H9 (cell line): ENCODE measurements at regions not wholly inside any gene's neighbourhood (a gene's known extent, or its start where the extent isn't known, plus 50 kb on each side); places are given as distances from the start of the nearest gene placed in this dataset.

Experiments used
- DNase-seq: peaks from one replicate; pipeline ENCODE4 v3.0.0-alpha.2; 2017
- H2AFZ ChIP-seq: one replicate; pipeline ENCODE4 v1.6.1; 2013; ENCODE audit warnings: mild to moderate bottlenecking, low read length, control low read depth, moderate library complexity
- H2AK5ac ChIP-seq: 2 replicates; pipeline ENCODE4 v1.6.1; 2013; ENCODE audit warnings: low read length, control low read depth, mixed read lengths; ENCODE audit not compliant: insufficient read length
- H2BK120ac ChIP-seq: one replicate; pipeline ENCODE4 v1.6.1; 2013; ENCODE audit warnings: low read depth, mild to moderate bottlenecking, low read length, control low read depth, inconsistent platforms; ENCODE audit not compliant: poor library complexity, severe bottlenecking
- H2BK12ac ChIP-seq: 2 replicates; pipeline ENCODE4 v1.6.1; 2013; ENCODE audit warnings: low read length, control low read depth, mixed read lengths, low read depth; ENCODE audit not compliant: insufficient read length
- H2BK15ac ChIP-seq: 2 replicates; pipeline ENCODE4 v1.6.1; 2013; ENCODE audit warnings: low read depth, low read length, control low read depth
- H2BK20ac ChIP-seq: one replicate; pipeline ENCODE4 v1.6.1; 2013; ENCODE audit warnings: low read depth, mild to moderate bottlenecking, low read length, control low read depth, inconsistent platforms; ENCODE audit not compliant: poor library complexity, severe bottlenecking
- H2BK5ac ChIP-seq: 2 replicates; pipeline ENCODE4 v1.6.1; 2013; ENCODE audit warnings: low read length, control low read depth, mixed read lengths; ENCODE audit not compliant: insufficient read length
- H3K14ac ChIP-seq: 2 replicates; pipeline ENCODE4 v1.6.1; 2013; ENCODE audit warnings: low read length, control low read depth; ENCODE audit not compliant: insufficient read depth
- H3K18ac ChIP-seq: 2 replicates; pipeline ENCODE4 v1.6.1; 2013; ENCODE audit warnings: low read depth, mild to moderate bottlenecking, mixed read lengths, low read length, control low read depth; ENCODE audit not compliant: insufficient read length
- H3K23ac ChIP-seq: 2 replicates; pipeline ENCODE4 v1.6.1; 2013; ENCODE audit warnings: low read length, control low read depth, mixed read lengths, low read depth; ENCODE audit not compliant: insufficient read length
- H3K23me2 ChIP-seq: 2 replicates; pipeline ENCODE4 v1.6.1; 2013; ENCODE audit warnings: low read depth, mild to moderate bottlenecking, mixed read lengths, low read length, control low read depth; ENCODE audit not compliant: insufficient read length, poor library complexity, severe bottlenecking
- H3K27ac ChIP-seq: 2 replicates; pipeline ENCODE4 v1.5.1; 2013; ENCODE audit warnings: low read length, control low read depth, mixed read lengths, low read depth; ENCODE audit not compliant: insufficient read length
- H3K27me3 ChIP-seq: 2 replicates; pipeline ENCODE4 v1.6.1; 2013; ENCODE audit warnings: low read length, control low read depth, inconsistent platforms; ENCODE audit not compliant: insufficient read depth
- H3K4ac ChIP-seq: 2 replicates; pipeline ENCODE4 v1.6.1; 2013; ENCODE audit warnings: low read depth, mild to moderate bottlenecking, control low read depth, inconsistent platforms, low read length, moderate library complexity
- H3K4me1 ChIP-seq: 2 replicates; pipeline ENCODE4 v1.6.1; 2013; ENCODE audit warnings: low read length, control low read depth, inconsistent platforms; ENCODE audit not compliant: insufficient read depth
- H3K4me2 ChIP-seq: 2 replicates; pipeline ENCODE4 v1.6.1; 2013; ENCODE audit warnings: low read length, control low read depth, mixed read lengths; ENCODE audit not compliant: insufficient read length, insufficient read depth
- H3K56ac ChIP-seq: 2 replicates; pipeline ENCODE4 v1.6.1; 2013; ENCODE audit warnings: low read depth, mild to moderate bottlenecking, mixed read lengths, low read length, control low read depth; ENCODE audit not compliant: insufficient read length
- H3K79me1 ChIP-seq: 2 replicates; pipeline ENCODE4 v1.6.1; 2013; ENCODE audit warnings: low read depth, mild to moderate bottlenecking, moderate library complexity, low read length, control low read depth, inconsistent platforms; ENCODE audit not compliant: insufficient read depth, poor library complexity, severe bottlenecking
- H3K79me2 ChIP-seq: 2 replicates; pipeline ENCODE4 v1.6.1; 2013; ENCODE audit warnings: low read length, control low read depth, inconsistent platforms; ENCODE audit not compliant: insufficient read depth
- H3K9ac ChIP-seq: 2 replicates; pipeline ENCODE4 v1.6.1; 2013; ENCODE audit warnings: low read length, control low read depth, mixed read lengths; ENCODE audit not compliant: insufficient read length; ENCODE audit errors: extremely low read depth
- H3K9me3 ChIP-seq: one replicate; pipeline ENCODE4 v1.6.1; 2013; ENCODE audit warnings: low read depth, low read length, inconsistent platforms; ENCODE audit not compliant: control insufficient read depth
- H3T11ph ChIP-seq: one replicate; pipeline ENCODE4 v1.6.1; 2013; ENCODE audit warnings: mild to moderate bottlenecking, low read length, control low read depth, inconsistent platforms
- H4K20me1 ChIP-seq: one replicate; pipeline ENCODE4 v1.6.1; 2013; ENCODE audit not compliant: control insufficient read depth, insufficient read length, insufficient read depth
- H4K5ac ChIP-seq: 2 replicates; pipeline ENCODE4 v1.6.1; 2013; ENCODE audit warnings: low read depth, mild to moderate bottlenecking, mixed read lengths, low read length, control low read depth; ENCODE audit not compliant: insufficient read length
- H4K8ac ChIP-seq: replicated peaks from 2 replicates; pipeline ENCODE4 v1.6.1; 2013; ENCODE audit warnings: low read length, control low read depth, mixed read lengths, low read depth; ENCODE audit not compliant: insufficient read length
- H4K91ac ChIP-seq: 2 replicates; pipeline ENCODE4 v1.6.1; 2013; ENCODE audit warnings: low read depth, mild to moderate bottlenecking, moderate library complexity, mixed read lengths, low read length, control low read depth; ENCODE audit not compliant: insufficient read length
- H3K27ac Mint-ChIP-seq, 3 experiments: 2 replicates in 2 of 3; 3 replicates in 1 of 3; pipeline ENCODE4 v1.8.0; 2020 to 2021; ENCODE audit warnings: mixed read lengths in 3 of 3, mild to moderate bottlenecking in 1 of 3, moderate library complexity in 1 of 3
- H3K27me3 Mint-ChIP-seq: 2 replicates; pipeline ENCODE4 v1.8.0; 2021; ENCODE audit warnings: low read depth, mild to moderate bottlenecking, moderate library complexity, mixed read lengths
- H3K36me3 Mint-ChIP-seq, 3 experiments: 2 replicates in 2 of 3; 3 replicates in 1 of 3; pipeline ENCODE4 v1.8.0; 2020 to 2021; ENCODE audit warnings: low read depth in 3 of 3, mixed read lengths in 3 of 3; ENCODE audit not compliant: insufficient read depth in 1 of 3
- H3K4me1 Mint-ChIP-seq, 2 experiments: 2 replicates each; pipeline ENCODE4 v1.8.0; 2020; ENCODE audit warnings: mixed read lengths in 2 of 2
- H3K4me3 Mint-ChIP-seq, 2 experiments: 2 replicates in 1 of 2; 3 replicates in 1 of 2; pipeline ENCODE4 v1.8.0; 2020 to 2021; ENCODE audit warnings: mild to moderate bottlenecking in 2 of 2, mixed read lengths in 2 of 2, moderate library complexity in 1 of 2
- H3K9me3 Mint-ChIP-seq, 2 experiments: 2 replicates in 1 of 2; 3 replicates in 1 of 2; pipeline ENCODE4 v1.8.0; 2020; ENCODE audit warnings: mild to moderate bottlenecking in 2 of 2, mixed read lengths in 2 of 2, moderate library complexity in 1 of 2
- WGBS: extraction: QIAGEN DNeasy Blood & Tissue Kit; methylation state at CpG from one replicate; pipeline ENCODE4 v1.1.7; 2013; ENCODE audit warnings: missing lambda C conversion rate, low lambda C conversion rate, mixed read lengths; ENCODE audit not compliant: insufficient read length; ENCODE audit errors: extremely low coverage; 5-methylcytosine and 5-hydroxymethylcytosine counted together
- TF ChIP-seq, protein P1 (sequence below): fragments of 200-600 bp; sonication (generic); conservative IDR thresholded peaks from 3 replicates; pipeline ENCODE4 v1.8.0; 2021; ENCODE audit warnings: antibody characterized with exemption, mild to moderate bottlenecking

GRCh38 chr21:19937619-19938018 lies 1060.6 kb upstream of the NCAM2 start:
- DNase-seq: no peak
- Mint-ChIP-seq H3K4me3 (no peak overlapping the region), H3K27ac (no peak overlapping the region), H3K27me3 (no peaks in the 10 kb centered on the region), H3K36me3 (peaks cover 0 to 8% (median 1%) of the 10 kb centered on the region in 3 experiments; a peak in 3 of 7 replicates), H3K9me3 (peaks cover 2 to 4% of the 10 kb centered on the region in 2 experiments; a peak in 2 of 5 replicates), H3K4me1 (no peaks in the 10 kb centered on the region)
- H2AK5ac ChIP-seq: no peak overlapping the region
- H3K9me3 ChIP-seq: no peaks in the 10 kb centered on the region
- no peak overlapping the region for H3T11ph ChIP-seq
- no peak overlapping the region for H2AFZ ChIP-seq
- no peak overlapping the region for H4K5ac ChIP-seq
- no peak overlapping the region for H3K23ac ChIP-seq
- no peak overlapping the region for H3K18ac ChIP-seq
- no peak overlapping the region for H3K4ac ChIP-seq
- H4K8ac ChIP-seq: no peak overlapping the region
- no peak overlapping the region for H3K56ac ChIP-seq
- H3K14ac ChIP-seq: no peak overlapping the region
- TF ChIP-seq, protein P1, sequence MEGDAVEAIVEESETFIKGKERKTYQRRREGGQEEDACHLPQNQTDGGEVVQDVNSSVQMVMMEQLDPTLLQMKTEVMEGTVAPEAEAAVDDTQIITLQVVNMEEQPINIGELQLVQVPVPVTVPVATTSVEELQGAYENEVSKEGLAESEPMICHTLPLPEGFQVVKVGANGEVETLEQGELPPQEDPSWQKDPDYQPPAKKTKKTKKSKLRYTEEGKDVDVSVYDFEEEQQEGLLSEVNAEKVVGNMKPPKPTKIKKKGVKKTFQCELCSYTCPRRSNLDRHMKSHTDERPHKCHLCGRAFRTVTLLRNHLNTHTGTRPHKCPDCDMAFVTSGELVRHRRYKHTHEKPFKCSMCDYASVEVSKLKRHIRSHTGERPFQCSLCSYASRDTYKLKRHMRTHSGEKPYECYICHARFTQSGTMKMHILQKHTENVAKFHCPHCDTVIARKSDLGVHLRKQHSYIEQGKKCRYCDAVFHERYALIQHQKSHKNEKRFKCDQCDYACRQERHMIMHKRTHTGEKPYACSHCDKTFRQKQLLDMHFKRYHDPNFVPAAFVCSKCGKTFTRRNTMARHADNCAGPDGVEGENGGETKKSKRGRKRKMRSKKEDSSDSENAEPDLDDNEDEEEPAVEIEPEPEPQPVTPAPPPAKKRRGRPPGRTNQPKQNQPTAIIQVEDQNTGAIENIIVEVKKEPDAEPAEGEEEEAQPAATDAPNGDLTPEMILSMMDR: no peak
- H4K20me1 ChIP-seq: no peaks in the 10 kb centered on the region
- no peaks in the 10 kb centered on the region for H3K27me3 ChIP-seq
- no peak overlapping the region for H2BK120ac ChIP-seq
- no peak overlapping the region for H4K91ac ChIP-seq
- no peak overlapping the region for H2BK20ac ChIP-seq
- no peak overlapping the region for H3K27ac ChIP-seq
- no peak overlapping the region for H2BK5ac ChIP-seq
- H3K9ac ChIP-seq: no peak overlapping the region
- no peaks in the 10 kb centered on the region for H3K4me1 ChIP-seq
- H3K23me2 ChIP-seq: no peaks in the 10 kb centered on the region
- H2BK15ac ChIP-seq: no peak overlapping the region
- H3K4me2 ChIP-seq: no peak overlapping the region
- WGBS: no CpG with 5 or more reads among the region's 4 CpGs
- H2BK12ac ChIP-seq: no peak overlapping the region
- H3K79me1 ChIP-seq: no peaks in the 10 kb centered on the region
- H3K79me2 ChIP-seq: no peaks in the 10 kb centered on the region
